ENCODE measurements at regions not wholly inside any gene's neighbourhood (a gene's known extent, or its start where the extent isn't known, plus 50 kb on each side); places are given as distances from the start of the nearest gene placed in this dataset.

GRCh38 chr20:58054082-58054779 is 174.2 kb downstream of the ANKRD60 start:
- no peak overlapping the region for H3K4me3 ChIP-seq (ENCODE audit: low read depth, low read length, poor library complexity, severe bottlenecking)
- no peaks in the 10 kb centered on the region for H3K36me3 ChIP-seq (ENCODE audit: insufficient read depth, low read length)
- no peaks in the 10 kb centered on the region for H3F3A ChIP-seq (ENCODE audit: insufficient read depth, low read length)
- H3K9me2 ChIP-seq (ENCODE audit: low read depth, low read length), result no peaks in the 10 kb centered on the region
- H3K27me3 ChIP-seq (ENCODE audit: insufficient read depth, low read length), result no peaks in the 10 kb centered on the region; the same call in 1 of the 2 replicates
- H4K20me1 ChIP-seq (ENCODE audit: insufficient read depth, low read length), result no peaks in the 10 kb centered on the region
- H3K9me3 ChIP-seq (ENCODE audit: low read length), result peaks cover 5% of the 10 kb centered on the region; the same call in 1 of the 2 replicates
- no peak overlapping the region for H2AFZ ChIP-seq (ENCODE audit: low read length)
- TF ChIP-seq EZH2 (IDR thresholded peaks at IDR 0.05; ENCODE audit: borderline replicate concordance, low read length), result no peak
- TF ChIP-seq CTCF (IDR thresholded peaks at IDR 0.05; ENCODE audit: low read length), result no peak
- H3K27ac ChIP-seq (ENCODE audit: low read depth, low read length, poor library complexity, severe bottlenecking), result no peak overlapping the region
- H3K4me2 ChIP-seq (ENCODE audit: low read length), result no peak overlapping the region
- H3K79me2 ChIP-seq (ENCODE audit: insufficient read depth, low read length), result no peaks in the 10 kb centered on the region
- H3K9ac ChIP-seq (ENCODE audit: low read length), result no peak overlapping the region
- no peaks in the 10 kb centered on the region for H3K4me1 ChIP-seq (ENCODE audit: insufficient read depth, low read length, severe bottlenecking)

GRCh38 chr20:58053391-58054055 is 174.9 kb downstream of the ANKRD60 start:
- Histone ChIP-seq H3F3A (ENCODE audit: insufficient read depth, low read length) (no peaks in the 10 kb centered on the region), H3K9me3 (ENCODE audit: low read length) (peaks cover 5% of the 10 kb centered on the region; the same call in 1 of the 2 replicates), H3K4me2 (ENCODE audit: low read length) (no peak overlapping the region), H2AFZ (ENCODE audit: low read length) (no peak overlapping the region), H3K27me3 (ENCODE audit: insufficient read depth, low read length) (no peaks in the 10 kb centered on the region; the same call in 1 of the 2 replicates), H4K20me1 (ENCODE audit: insufficient read depth, low read length) (no peaks in the 10 kb centered on the region), H3K9me2 (ENCODE audit: low read depth, low read length) (no peaks in the 10 kb centered on the region), H3K9ac (ENCODE audit: low read length) (no peak overlapping the region), H3K4me1 (ENCODE audit: insufficient read depth, low read length, severe bottlenecking) (no peaks in the 10 kb centered on the region), H3K79me2 (ENCODE audit: insufficient read depth, low read length) (no peaks in the 10 kb centered on the region), H3K4me3 (ENCODE audit: low read depth, low read length, poor library complexity, severe bottlenecking) (no peak overlapping the region), H3K27ac (ENCODE audit: low read depth, low read length, poor library complexity, severe bottlenecking) (no peak overlapping the region), H3K36me3 (ENCODE audit: insufficient read depth, low read length) (no peaks in the 10 kb centered on the region)
- TF ChIP-seq CTCF (IDR thresholded peaks at IDR 0.05; ENCODE audit: low read length), result no peak
- no peak for TF ChIP-seq EZH2 (IDR thresholded peaks at IDR 0.05; ENCODE audit: borderline replicate concordance, low read length)

- Histone ChIP-seq H3K27me3 (ENCODE audit: insufficient read depth, low read length) (no peaks in the 10 kb centered on the region; the same call in 1 of the 2 replicates), H3K79me2 (ENCODE audit: insufficient read depth, low read length) (no peaks in the 10 kb centered on the region), H3K4me2 (ENCODE audit: low read length) (no peak overlapping the region), H3K4me1 (ENCODE audit: insufficient read depth, low read length, severe bottlenecking) (no peaks in the 10 kb centered on the region), H2AFZ (ENCODE audit: low read length) (no peak overlapping the region), H3K27ac (ENCODE audit: low read depth, low read length, poor library complexity, severe bottlenecking) (no peak overlapping the region), H3K36me3 (ENCODE audit: insufficient read depth, low read length) (no peaks in the 10 kb centered on the region), H3K9me3 (ENCODE audit: low read length) (peaks cover 5% of the 10 kb centered on the region; the same call in 1 of the 2 replicates), H3K9me2 (ENCODE audit: low read depth, low read length) (no peaks in the 10 kb centered on the region), H3F3A (ENCODE audit: insufficient read depth, low read length) (no peaks in the 10 kb centered on the region), H4K20me1 (ENCODE audit: insufficient read depth, low read length) (no peaks in the 10 kb centered on the region), H3K4me3 (ENCODE audit: low read depth, low read length, poor library complexity, severe bottlenecking) (no peak overlapping the region), H3K9ac (ENCODE audit: low read length) (no peak overlapping the region)
- no peak for TF ChIP-seq CTCF (IDR thresholded peaks at IDR 0.05; ENCODE audit: low read length)
Measured at GRCh38 chr20:58051367-58051766, 177.1 kb downstream of the ANKRD60 start.

Measured in OCI-LY1 (cell line).